RWPE1 (cell line): ENCODE measurements at regions not wholly inside any gene's neighbourhood (a gene's known extent, or its start where the extent isn't known, plus 50 kb on each side); places are given as distances from the start of the nearest gene placed in this dataset.
A peak's percentile ranks its signal among the peaks of the same experiment; 100 is the strongest.

Experiments
- CTCF ChIA-PET: fragments of 350-600 bp; sonication (Branson Sonifier 250); formaldehyde crosslinking; extraction: SDS; loops from one replicate; lab custom pipeline; 2021; lab: Yijun Ruan, JAX
- POLR2A ChIA-PET: fragments of 400-600 bp; formaldehyde crosslinking; extraction: SDS; loops from one replicate; lab custom pipeline; 2020; ENCODE audit warnings: antibody characterized with exemption; ENCODE audit not compliant: low non-redundant PET; lab: Yijun Ruan, JAX
- DNase-seq: peaks from one replicate; pipeline ENCODE4 v3.0.0; 2012; ENCODE audit warnings: low spot score
- H3K27ac ChIP-seq: fragments of 450-650 bp; 2 replicates; pipeline ENCODE4 v1.5.1; 2017
- CTCF ChIP-seq: fragments of 450-650 bp; conservative IDR thresholded peaks from 2 replicates; pipeline ENCODE4 v1.5.1; 2017; ENCODE audit warnings: low read depth, mild to moderate bottlenecking

- H3K27ac ChIP-seq = no peak overlapping the region
- no peak for DNase-seq
- no peak for TF ChIP-seq CTCF
- ChIA-PET POLR2A (no interaction called here), CTCF (no interaction called here)
These were observed 192.5 kb upstream of the TPRG1 start for GRCh38 chr3:188979248-188979647.

GRCh38 chr3:188979669-188980310, 192.0 kb upstream of the TPRG1 start:
- POLR2A ChIA-PET = no interaction called here
- no peak for DNase-seq
- CTCF ChIA-PET = no interaction called here
- H3K27ac ChIP-seq = no peak overlapping the region
- TF ChIP-seq CTCF = no peak

GRCh38 chr3:188993181-188993580, 178.6 kb upstream of the TPRG1 start:
- H3K27ac ChIP-seq = no peak overlapping the region
- no peak for DNase-seq
- ChIA-PET POLR2A (no interaction called here), CTCF (interaction anchor here (0.6 kb wide), 1 partner anchor 1230 kb away, joined by 3 read pairs; no protein-coding TSS in a partner anchor)
- no peak for TF ChIP-seq CTCF

- ChIA-PET POLR2A (no interaction called here), CTCF (interaction anchor here (0.8 kb wide), 1 partner anchor 10 kb away, joined by 3 read pairs; no protein-coding TSS in a partner anchor)
- no peak for TF ChIP-seq CTCF
- peak; percentile 68 for DNase-seq
- no peak overlapping the region for H3K27ac ChIP-seq
These were observed 170.2 kb upstream of the TPRG1 start for GRCh38 chr3:189001559-189001958.

GRCh38 chr3:189003410-189003809, 168.4 kb upstream of the TPRG1 start:
- TF ChIP-seq CTCF = no peak
- H3K27ac ChIP-seq = no peak overlapping the region

GRCh38 chr3:189013224-189013888, 158.4 kb upstream of the TPRG1 start:
- CTCF ChIA-PET = no interaction called here
- no peak for DNase-seq
- H3K27ac ChIP-seq = no peak overlapping the region
- no peak for TF ChIP-seq CTCF
- POLR2A ChIA-PET = no interaction called here

More at GRCh38 chr3:189003410-189003809, 168.4 kb upstream of the TPRG1 start:
- ChIA-PET POLR2A (no interaction called here), CTCF (no interaction called here)
- DNase-seq = no peak
